ENCODE measurements at regions not wholly inside any gene's neighbourhood (a gene's known extent, or its start where the extent isn't known, plus 50 kb on each side); places are given as distances from the start of the nearest gene placed in this dataset.

- DNase-seq = peak; percentile 8
Measured at GRCh38 chr1:29713857-29714256, 477.5 kb downstream of the PTPRU start.

GRCh38 chr1:29712801-29713200 lies 476.5 kb downstream of the PTPRU start:
- no peak for DNase-seq

GRCh38 chr1:29712284-29712651 lies 475.9 kb downstream of the PTPRU start:
- no peak for DNase-seq

- peak; percentile 76 for DNase-seq
Measured at GRCh38 chr1:29711582-29712283, 475.4 kb downstream of the PTPRU start.

- DNase-seq = peak; percentile 81
Measured at GRCh38 chr1:29709704-29710280, 473.5 kb downstream of the PTPRU start.

GRCh38 chr1:29708796-29709703 lies 472.7 kb downstream of the PTPRU start:
- DNase-seq = peak; percentile 89

GRCh38 chr1:29708381-29708780 lies 472.1 kb downstream of the PTPRU start:
- peak; percentile 70 for DNase-seq

GRCh38 chr1:29707796-29708195 lies 471.5 kb downstream of the PTPRU start:
- DNase-seq = no peak

GRCh38 chr1:29706936-29707335 lies 470.6 kb downstream of the PTPRU start:
- DNase-seq = peak; percentile 61

GRCh38 chr1:29704430-29704829 lies 468.1 kb downstream of the PTPRU start:
- no peak for DNase-seq

- peak; percentile 43 for DNase-seq
Measured at GRCh38 chr1:29703596-29704370, 467.5 kb downstream of the PTPRU start.

GRCh38 chr1:29700491-29700890 lies 464.2 kb downstream of the PTPRU start:
- DNase-seq = no peak

GRCh38 chr1:29698626-29699025 lies 462.3 kb downstream of the PTPRU start:
- no peak for DNase-seq

GRCh38 chr1:29698033-29698432 lies 461.7 kb downstream of the PTPRU start:
- peak; percentile 75 for DNase-seq

- DNase-seq = no peak
Measured at GRCh38 chr1:29697391-29697780, 461.1 kb downstream of the PTPRU start.

GRCh38 chr1:29696656-29697390 lies 460.5 kb downstream of the PTPRU start:
- DNase-seq = no peak

GRCh38 chr1:29695803-29696202 lies 459.5 kb downstream of the PTPRU start:
- no peak for DNase-seq

- DNase-seq = no peak
Measured at GRCh38 chr1:29695036-29695435, 458.7 kb downstream of the PTPRU start.

GRCh38 chr1:29691499-29691898 lies 455.2 kb downstream of the PTPRU start:
- DNase-seq = no peak

GRCh38 chr1:29690156-29690555 lies 453.8 kb downstream of the PTPRU start:
- no peak for DNase-seq

GRCh38 chr1:29689372-29690030 lies 453.2 kb downstream of the PTPRU start:
- DNase-seq = no peak
